Fibroblast of lung (primary cell): ENCODE measurements at regions not wholly inside any gene's neighbourhood (a gene's known extent, or its start where the extent isn't known, plus 50 kb on each side); places are given as distances from the start of the nearest gene placed in this dataset.

ENCODE experiments used
- EZH2 ChIP-seq: IDR thresholded peaks from 2 replicates; pipeline ENCODE4 v1.5.1; 2012; ENCODE audit warnings: low read length, control low read depth, mild to moderate bottlenecking; ENCODE audit errors: missing control alignments
- TF ChIP-seq, protein P1 (sequence below), 2 donors: IDR thresholded peaks in 1 of 2; conservative IDR thresholded peaks in 1 of 2; 1 replicate in 1 of 2; 2 replicates in 1 of 2; pipeline ENCODE4 v1.5.1; 2011 to 2012; ENCODE audit warnings: low read length in 2 of 2, control low read depth in 1 of 2, inconsistent platforms in 1 of 2, low read depth in 1 of 2, mild to moderate bottlenecking in 1 of 2

DNA sequence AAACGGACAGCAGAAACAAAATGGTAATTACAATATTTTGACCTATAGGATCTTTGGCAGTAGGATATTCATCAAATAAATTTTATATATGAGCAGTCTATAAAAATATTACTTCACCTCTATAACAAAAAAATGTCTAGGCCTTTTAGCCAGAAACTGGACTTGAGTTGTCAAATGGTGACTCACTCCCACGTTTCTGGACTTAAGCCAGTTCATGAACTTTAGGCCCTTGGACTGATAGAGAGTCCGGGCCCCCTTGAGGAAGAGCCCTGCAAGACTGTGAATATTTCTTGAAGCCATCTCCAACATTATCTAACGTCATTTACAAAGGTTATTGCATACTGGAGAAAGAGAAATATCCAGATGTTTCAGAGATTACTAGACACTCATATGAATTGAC is 106.8 kb upstream of the FAM47A start:
- TF ChIP-seq, protein P1, sequence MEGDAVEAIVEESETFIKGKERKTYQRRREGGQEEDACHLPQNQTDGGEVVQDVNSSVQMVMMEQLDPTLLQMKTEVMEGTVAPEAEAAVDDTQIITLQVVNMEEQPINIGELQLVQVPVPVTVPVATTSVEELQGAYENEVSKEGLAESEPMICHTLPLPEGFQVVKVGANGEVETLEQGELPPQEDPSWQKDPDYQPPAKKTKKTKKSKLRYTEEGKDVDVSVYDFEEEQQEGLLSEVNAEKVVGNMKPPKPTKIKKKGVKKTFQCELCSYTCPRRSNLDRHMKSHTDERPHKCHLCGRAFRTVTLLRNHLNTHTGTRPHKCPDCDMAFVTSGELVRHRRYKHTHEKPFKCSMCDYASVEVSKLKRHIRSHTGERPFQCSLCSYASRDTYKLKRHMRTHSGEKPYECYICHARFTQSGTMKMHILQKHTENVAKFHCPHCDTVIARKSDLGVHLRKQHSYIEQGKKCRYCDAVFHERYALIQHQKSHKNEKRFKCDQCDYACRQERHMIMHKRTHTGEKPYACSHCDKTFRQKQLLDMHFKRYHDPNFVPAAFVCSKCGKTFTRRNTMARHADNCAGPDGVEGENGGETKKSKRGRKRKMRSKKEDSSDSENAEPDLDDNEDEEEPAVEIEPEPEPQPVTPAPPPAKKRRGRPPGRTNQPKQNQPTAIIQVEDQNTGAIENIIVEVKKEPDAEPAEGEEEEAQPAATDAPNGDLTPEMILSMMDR (conservative IDR thresholded peaks at IDR 0.05 in 1 of 2, IDR thresholded peaks at IDR 0.05 in 1 of 2; ENCODE audit: low read depth in 1 of 2, low read length in 2 of 2) = no peak
- TF ChIP-seq EZH2 = no peak
